GM23338 (cell line): ENCODE measurements at regions not wholly inside any gene's neighbourhood (a gene's known extent, or its start where the extent isn't known, plus 50 kb on each side); places are given as distances from the start of the nearest gene placed in this dataset.

ENCODE experiments used
- ATAC-seq: fragments of 200-7000 bp; cut with Tn5 transposase; 3 replicates; pipeline ENCODE4 v1.9.1; 2020
- DNase-seq: peaks from one replicate; pipeline ENCODE4 v3.0.0-alpha.2; 2015; ENCODE audit warnings: low spot score
- H2AFZ ChIP-seq: fragments of 200-600 bp; sonication (generic); 2 replicates; pipeline ENCODE4 v1.8.0; 2016; ENCODE audit warnings: antibody characterized with exemption, mild to moderate bottlenecking, moderate library complexity
- H3F3A ChIP-seq: fragments of 200-600 bp; sonication (generic); replicated peaks from 2 replicates; pipeline ENCODE4 v1.8.0; 2017; ENCODE audit warnings: antibody characterized with exemption, mixed run types, low read depth
- H3K27ac ChIP-seq: fragments of 200-600 bp; sonication (generic); 2 replicates; pipeline ENCODE4 v1.6.1; 2016; ENCODE audit warnings: low read depth
- H3K27me3 ChIP-seq: fragments of 200-600 bp; sonication (generic); 2 replicates; pipeline ENCODE4 v1.8.0; 2016; ENCODE audit warnings: mild to moderate bottlenecking, mixed run types, moderate library complexity; ENCODE audit not compliant: insufficient read depth
- H3K36me3 ChIP-seq: fragments of 200-600 bp; sonication (generic); 2 replicates; pipeline ENCODE4 v1.8.0; 2016; ENCODE audit warnings: mild to moderate bottlenecking; ENCODE audit not compliant: insufficient read depth
- H3K4me1 ChIP-seq: fragments of 200-600 bp; sonication (generic); 2 replicates; pipeline ENCODE4 v1.8.0; 2016; ENCODE audit warnings: mild to moderate bottlenecking, moderate library complexity; ENCODE audit not compliant: insufficient read depth
- H3K4me2 ChIP-seq: fragments of 200-600 bp; sonication (generic); 2 replicates; pipeline ENCODE4 v1.7.1; 2017; ENCODE audit warnings: mixed run types
- H3K4me3 ChIP-seq: fragments of 200-600 bp; sonication (generic); 2 replicates; pipeline ENCODE4 v1.6.1; 2016; ENCODE audit warnings: mixed run types
- H3K79me2 ChIP-seq: fragments of 200-600 bp; sonication (generic); replicated peaks from 2 replicates; pipeline ENCODE4 v1.8.0; 2017; ENCODE audit warnings: mild to moderate bottlenecking; ENCODE audit not compliant: insufficient read depth
- H3K9me2 ChIP-seq: fragments of 200-600 bp; sonication (generic); 2 replicates; pipeline ENCODE4 v1.8.0; 2017; ENCODE audit not compliant: insufficient read depth
- H4K20me1 ChIP-seq: fragments of 200-600 bp; sonication (generic); replicated peaks from 2 replicates; pipeline ENCODE4 v1.8.0; 2017; ENCODE audit warnings: mild to moderate bottlenecking; ENCODE audit not compliant: insufficient read depth
- H3K27ac Mint-ChIP-seq: 2 replicates; pipeline ENCODE4 v1.8.0; 2020; ENCODE audit warnings: inconsistent platforms, mild to moderate bottlenecking, moderate library complexity, mixed read lengths
- H3K27me3 Mint-ChIP-seq: 3 replicates; pipeline ENCODE4 v1.8.0; 2022; ENCODE audit warnings: low read depth, mild to moderate bottlenecking, moderate library complexity, mixed read lengths, inconsistent platforms; ENCODE audit not compliant: insufficient read depth, poor library complexity
- H3K36me3 Mint-ChIP-seq: 3 replicates; pipeline ENCODE4 v1.8.0; 2021; ENCODE audit warnings: low read depth, mild to moderate bottlenecking, inconsistent platforms, moderate library complexity, mixed read lengths
- H3K4me1 Mint-ChIP-seq: 3 replicates; pipeline ENCODE4 v1.8.0; 2020; ENCODE audit warnings: mild to moderate bottlenecking, inconsistent platforms, mixed read lengths
- H3K4me3 Mint-ChIP-seq: 3 replicates; pipeline ENCODE4 v1.8.0; 2021; ENCODE audit warnings: moderate library complexity, mild to moderate bottlenecking, inconsistent platforms, mixed read lengths
- H3K9me3 Mint-ChIP-seq: 3 replicates; pipeline ENCODE4 v1.8.0; 2020; ENCODE audit warnings: moderate library complexity, mild to moderate bottlenecking, inconsistent platforms, mixed read lengths
- CTCF ChIP-seq, 2 experiments: fragments of 200-600 bp in 1 of 2; sonication (generic) in 1 of 2; conservative IDR thresholded peaks; 2 replicates each; pipeline versions ENCODE4 v1.5.1 to v1.6.1; 2016 to 2017; ENCODE audit warnings: antibody characterized with exemption in 2 of 2, low read depth in 2 of 2, mild to moderate bottlenecking in 2 of 2, moderate library complexity in 1 of 2
- ETS1 ChIP-seq: IDR thresholded peaks from 2 replicates; pipeline ENCODE4 v1.6.1; 2016; ENCODE audit warnings: antibody characterized with exemption
- EZH2 ChIP-seq: fragments of 200-600 bp; sonication (generic); IDR thresholded peaks from one replicate; pipeline ENCODE4 v1.8.0; 2017; ENCODE audit warnings: antibody characterized with exemption, mild to moderate bottlenecking, low read depth; ENCODE audit not compliant: unreplicated experiment
- JUNB ChIP-seq: IDR thresholded peaks from one replicate; pipeline ENCODE4 v1.6.1; 2016; ENCODE audit warnings: antibody characterized with exemption; ENCODE audit not compliant: unreplicated experiment
- POLR2AphosphoS5 ChIP-seq: IDR thresholded peaks from 2 replicates; pipeline ENCODE4 v1.6.1; 2016; ENCODE audit warnings: antibody characterized with exemption, low read depth
- STAT1 ChIP-seq: IDR thresholded peaks from one replicate; pipeline ENCODE4 v1.6.1; 2016; ENCODE audit warnings: antibody characterized with exemption; ENCODE audit not compliant: unreplicated experiment
- ZNF114 ChIP-seq: fragments of 250-450 bp; sonication (Bioruptor Pico); IDR thresholded peaks from 2 replicates; pipeline ENCODE4 v1.5.0; 2020; ENCODE audit warnings: mild to moderate bottlenecking, moderate library complexity
- ZNF331 ChIP-seq: fragments of 250-450 bp; sonication (Bioruptor Pico); IDR thresholded peaks from 2 replicates; pipeline ENCODE4 v1.5.0; 2020; ENCODE audit warnings: low read depth, mild to moderate bottlenecking, moderate library complexity
- TF ChIP-seq, protein P1 (sequence below): fragments of 250-450 bp; sonication (Bioruptor Pico); IDR thresholded peaks from 2 replicates; pipeline ENCODE4 v1.5.0; 2020; ENCODE audit warnings: mild to moderate bottlenecking, moderate library complexity

GRCh38 chr14:56417173-56417572 lies 162.4 kb upstream of the TMEM260 start:
- Mint-ChIP-seq H3K4me1 (no peaks in the 10 kb centered on the region), H3K4me3 (no peak overlapping the region), H3K27me3 (peaks cover 4% of the 10 kb centered on the region), H3K27ac (no peak overlapping the region), H3K36me3 (no peaks in the 10 kb centered on the region), H3K9me3 (peaks cover 5% of the 10 kb centered on the region)
- Histone ChIP-seq H3K9me2 (peaks cover 35% of the 10 kb centered on the region), H3K4me2 (no peak overlapping the region), H3K4me1 (no peaks in the 10 kb centered on the region), H3K27ac (no peak overlapping the region), H3K36me3 (no peaks in the 10 kb centered on the region), H3K79me2 (no peaks in the 10 kb centered on the region), H2AFZ (no peak overlapping the region), H4K20me1 (no peaks in the 10 kb centered on the region), H3F3A (no peaks in the 10 kb centered on the region), H3K27me3 (no peaks in the 10 kb centered on the region), H3K4me3 (no peak overlapping the region)
- TF ChIP-seq POLR2AphosphoS5: no peak
- no peak for TF ChIP-seq CTCF (conservative IDR thresholded peaks at IDR 0.05; ENCODE audit: low read depth in 2 of 2)
- TF ChIP-seq ZNF331: no peak
- TF ChIP-seq, protein P1, sequence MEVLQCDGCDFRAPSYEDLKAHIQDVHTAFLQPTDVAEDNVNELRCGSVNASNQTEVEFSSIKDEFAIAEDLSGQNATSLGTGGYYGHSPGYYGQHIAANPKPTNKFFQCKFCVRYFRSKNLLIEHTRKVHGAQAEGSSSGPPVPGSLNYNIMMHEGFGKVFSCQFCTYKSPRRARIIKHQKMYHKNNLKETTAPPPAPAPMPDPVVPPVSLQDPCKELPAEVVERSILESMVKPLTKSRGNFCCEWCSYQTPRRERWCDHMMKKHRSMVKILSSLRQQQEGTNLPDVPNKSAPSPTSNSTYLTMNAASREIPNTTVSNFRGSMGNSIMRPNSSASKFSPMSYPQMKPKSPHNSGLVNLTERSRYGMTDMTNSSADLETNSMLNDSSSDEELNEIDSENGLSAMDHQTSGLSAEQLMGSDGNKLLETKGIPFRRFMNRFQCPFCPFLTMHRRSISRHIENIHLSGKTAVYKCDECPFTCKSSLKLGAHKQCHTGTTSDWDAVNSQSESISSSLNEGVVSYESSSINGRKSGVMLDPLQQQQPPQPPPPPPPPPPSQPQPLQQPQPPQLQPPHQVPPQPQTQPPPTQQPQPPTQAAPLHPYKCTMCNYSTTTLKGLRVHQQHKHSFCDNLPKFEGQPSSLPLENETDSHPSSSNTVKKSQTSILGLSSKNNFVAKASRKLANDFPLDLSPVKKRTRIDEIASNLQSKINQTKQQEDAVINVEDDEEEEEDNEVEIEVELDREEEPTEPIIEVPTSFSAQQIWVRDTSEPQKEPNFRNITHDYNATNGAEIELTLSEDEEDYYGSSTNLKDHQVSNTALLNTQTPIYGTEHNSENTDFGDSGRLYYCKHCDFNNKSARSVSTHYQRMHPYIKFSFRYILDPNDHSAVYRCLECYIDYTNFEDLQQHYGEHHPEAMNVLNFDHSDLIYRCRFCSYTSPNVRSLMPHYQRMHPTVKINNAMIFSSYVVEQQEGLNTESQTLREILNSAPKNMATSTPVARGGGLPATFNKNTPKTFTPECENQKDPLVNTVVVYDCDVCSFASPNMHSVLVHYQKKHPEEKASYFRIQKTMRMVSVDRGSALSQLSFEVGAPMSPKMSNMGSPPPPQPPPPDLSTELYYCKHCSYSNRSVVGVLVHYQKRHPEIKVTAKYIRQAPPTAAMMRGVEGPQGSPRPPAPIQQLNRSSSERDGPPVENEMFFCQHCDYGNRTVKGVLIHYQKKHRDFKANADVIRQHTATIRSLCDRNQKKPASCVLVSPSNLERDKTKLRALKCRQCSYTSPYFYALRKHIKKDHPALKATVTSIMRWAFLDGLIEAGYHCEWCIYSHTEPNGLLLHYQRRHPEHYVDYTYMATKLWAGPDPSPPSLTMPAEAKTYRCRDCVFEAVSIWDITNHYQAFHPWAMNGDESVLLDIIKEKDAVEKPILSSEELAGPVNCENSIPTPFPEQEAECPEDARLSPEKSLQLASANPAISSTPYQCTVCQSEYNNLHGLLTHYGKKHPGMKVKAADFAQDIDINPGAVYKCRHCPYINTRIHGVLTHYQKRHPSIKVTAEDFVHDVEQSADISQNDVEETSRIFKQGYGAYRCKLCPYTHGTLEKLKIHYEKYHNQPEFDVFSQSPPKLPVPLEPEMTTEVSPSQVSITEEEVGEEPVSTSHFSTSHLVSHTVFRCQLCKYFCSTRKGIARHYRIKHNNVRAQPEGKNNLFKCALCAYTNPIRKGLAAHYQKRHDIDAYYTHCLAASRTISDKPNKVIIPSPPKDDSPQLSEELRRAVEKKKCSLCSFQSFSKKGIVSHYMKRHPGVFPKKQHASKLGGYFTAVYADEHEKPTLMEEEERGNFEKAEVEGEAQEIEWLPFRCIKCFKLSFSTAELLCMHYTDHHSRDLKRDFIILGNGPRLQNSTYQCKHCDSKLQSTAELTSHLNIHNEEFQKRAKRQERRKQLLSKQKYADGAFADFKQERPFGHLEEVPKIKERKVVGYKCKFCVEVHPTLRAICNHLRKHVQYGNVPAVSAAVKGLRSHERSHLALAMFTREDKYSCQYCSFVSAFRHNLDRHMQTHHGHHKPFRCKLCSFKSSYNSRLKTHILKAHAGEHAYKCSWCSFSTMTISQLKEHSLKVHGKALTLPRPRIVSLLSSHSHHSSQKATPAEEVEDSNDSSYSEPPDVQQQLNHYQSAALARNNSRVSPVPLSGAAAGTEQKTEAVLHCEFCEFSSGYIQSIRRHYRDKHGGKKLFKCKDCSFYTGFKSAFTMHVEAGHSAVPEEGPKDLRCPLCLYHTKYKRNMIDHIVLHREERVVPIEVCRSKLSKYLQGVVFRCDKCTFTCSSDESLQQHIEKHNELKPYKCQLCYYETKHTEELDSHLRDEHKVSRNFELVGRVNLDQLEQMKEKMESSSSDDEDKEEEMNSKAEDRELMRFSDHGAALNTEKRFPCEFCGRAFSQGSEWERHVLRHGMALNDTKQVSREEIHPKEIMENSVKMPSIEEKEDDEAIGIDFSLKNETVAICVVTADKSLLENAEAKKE (CRISPR knock-in tag): no peak
- no peak for TF ChIP-seq ZNF114
- TF ChIP-seq JUNB: no peak
- no peak for TF ChIP-seq ETS1
- no peak for TF ChIP-seq STAT1
- no peak for TF ChIP-seq EZH2
- ATAC-seq (no peak), DNase-seq (no peak)
